ENCODE measurements at regions not wholly inside any gene's neighbourhood (a gene's known extent, or its start where the extent isn't known, plus 50 kb on each side); places are given as distances from the start of the nearest gene placed in this dataset.

DNA sequence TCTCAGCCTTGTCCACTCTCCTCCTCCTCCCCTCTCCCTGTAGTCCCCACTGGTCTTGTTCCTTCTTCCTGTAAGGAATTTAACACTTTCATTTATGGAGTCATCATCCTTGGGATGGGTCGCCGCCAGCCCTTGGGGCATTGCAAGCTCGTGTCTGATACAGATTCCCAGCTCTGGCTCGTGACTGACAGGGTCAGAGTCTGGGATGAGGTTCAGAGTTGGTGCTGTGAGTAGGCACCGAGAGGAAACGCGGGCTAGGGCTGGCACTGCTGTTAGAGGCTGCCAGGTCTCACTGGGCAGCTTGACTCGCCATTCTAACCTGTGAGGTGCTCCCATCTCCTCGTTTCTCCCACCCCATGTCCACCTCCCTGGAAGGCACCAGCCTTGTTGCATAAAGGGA lies 407.0 kb downstream of the SOX9 start:
- H3K27ac ChIP-seq (ENCODE audit: low read depth in 1 of 2, low read length in 1 of 2): no peak overlapping the region
- H3K27me3 ChIP-seq (ENCODE audit: control insufficient read depth in 3 of 3, insufficient read depth in 3 of 3, low read length in 2 of 3): no peaks in the 10 kb centered on the region
- H3K36me3 ChIP-seq (ENCODE audit: control insufficient read depth in 4 of 4, insufficient read depth in 4 of 4, low read length in 4 of 4): no peaks in the 10 kb centered on the region
- TF ChIP-seq, protein P1, sequence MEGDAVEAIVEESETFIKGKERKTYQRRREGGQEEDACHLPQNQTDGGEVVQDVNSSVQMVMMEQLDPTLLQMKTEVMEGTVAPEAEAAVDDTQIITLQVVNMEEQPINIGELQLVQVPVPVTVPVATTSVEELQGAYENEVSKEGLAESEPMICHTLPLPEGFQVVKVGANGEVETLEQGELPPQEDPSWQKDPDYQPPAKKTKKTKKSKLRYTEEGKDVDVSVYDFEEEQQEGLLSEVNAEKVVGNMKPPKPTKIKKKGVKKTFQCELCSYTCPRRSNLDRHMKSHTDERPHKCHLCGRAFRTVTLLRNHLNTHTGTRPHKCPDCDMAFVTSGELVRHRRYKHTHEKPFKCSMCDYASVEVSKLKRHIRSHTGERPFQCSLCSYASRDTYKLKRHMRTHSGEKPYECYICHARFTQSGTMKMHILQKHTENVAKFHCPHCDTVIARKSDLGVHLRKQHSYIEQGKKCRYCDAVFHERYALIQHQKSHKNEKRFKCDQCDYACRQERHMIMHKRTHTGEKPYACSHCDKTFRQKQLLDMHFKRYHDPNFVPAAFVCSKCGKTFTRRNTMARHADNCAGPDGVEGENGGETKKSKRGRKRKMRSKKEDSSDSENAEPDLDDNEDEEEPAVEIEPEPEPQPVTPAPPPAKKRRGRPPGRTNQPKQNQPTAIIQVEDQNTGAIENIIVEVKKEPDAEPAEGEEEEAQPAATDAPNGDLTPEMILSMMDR (IDR thresholded peaks at IDR 0.05; ENCODE audit: control extremely low read depth, extremely low read depth): no peak
- 85 to 87% methylated on average over 9 of the region's 9 CpGs for WGBS, 2 donors
- no peak for DNase-seq
- no peaks in the 10 kb centered on the region for H3K9me3 ChIP-seq (ENCODE audit: control insufficient read depth in 4 of 4, insufficient read depth in 3 of 4, low read length in 3 of 4)
- ATAC-seq (ENCODE audit: insufficient read depth, low FRiP score): no peak
- H3K9ac ChIP-seq (ENCODE audit: insufficient read depth in 1 of 2, low read length in 2 of 2): no peak overlapping the region
- no peak overlapping the region for H3K4me3 ChIP-seq
- peaks cover 0 to 5% (median 0%) of the 10 kb centered on the region in 5 donors for H3K4me1 ChIP-seq (ENCODE audit: control insufficient read depth in 5 of 5, insufficient read depth in 5 of 5, low read length in 5 of 5)

DNA sequence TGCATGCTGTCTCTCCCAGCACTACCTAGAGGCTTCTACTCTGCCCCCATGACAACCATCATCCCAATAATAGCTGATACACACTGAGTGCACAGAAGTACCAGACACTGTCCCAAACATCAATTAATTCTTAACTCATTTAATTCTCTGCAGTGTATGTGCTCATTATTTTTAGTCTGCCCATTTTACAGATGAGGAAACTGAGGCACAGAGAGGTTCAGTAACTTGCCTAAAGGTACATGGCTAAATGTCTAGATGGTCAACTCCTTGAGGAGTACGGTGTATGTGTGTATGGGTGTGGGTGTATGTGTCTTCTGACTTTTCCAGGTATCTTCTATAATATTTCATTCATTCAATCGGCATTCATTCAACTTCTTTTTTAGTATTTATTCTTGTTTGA lies 407.9 kb downstream of the SOX9 start:
- no peak overlapping the region for H3K27ac ChIP-seq (ENCODE audit: low read depth in 1 of 2, low read length in 1 of 2)
- TF ChIP-seq, protein P1 (IDR thresholded peaks at IDR 0.05; ENCODE audit: control extremely low read depth, extremely low read depth): no peak
- no peaks in the 10 kb centered on the region for H3K27me3 ChIP-seq (ENCODE audit: control insufficient read depth in 3 of 3, insufficient read depth in 3 of 3, low read length in 2 of 3)
- H3K36me3 ChIP-seq (ENCODE audit: control insufficient read depth in 4 of 4, insufficient read depth in 4 of 4, low read length in 4 of 4): no peaks in the 10 kb centered on the region
- H3K4me3 ChIP-seq: no peak overlapping the region
- no peak overlapping the region for H3K9ac ChIP-seq (ENCODE audit: insufficient read depth in 1 of 2, low read length in 2 of 2)
- peaks cover 0 to 5% (median 0%) of the 10 kb centered on the region in 5 donors for H3K4me1 ChIP-seq (ENCODE audit: control insufficient read depth in 5 of 5, insufficient read depth in 5 of 5, low read length in 5 of 5)
- ATAC-seq (ENCODE audit: insufficient read depth, low FRiP score) (no peak), DNase-seq (no peak)
- no peaks in the 10 kb centered on the region for H3K9me3 ChIP-seq (ENCODE audit: control insufficient read depth in 4 of 4, insufficient read depth in 3 of 4, low read length in 3 of 4)
- WGBS, 2 donors: 95 to 96% methylated on average over 2 of the region's 2 CpGs

DNA sequence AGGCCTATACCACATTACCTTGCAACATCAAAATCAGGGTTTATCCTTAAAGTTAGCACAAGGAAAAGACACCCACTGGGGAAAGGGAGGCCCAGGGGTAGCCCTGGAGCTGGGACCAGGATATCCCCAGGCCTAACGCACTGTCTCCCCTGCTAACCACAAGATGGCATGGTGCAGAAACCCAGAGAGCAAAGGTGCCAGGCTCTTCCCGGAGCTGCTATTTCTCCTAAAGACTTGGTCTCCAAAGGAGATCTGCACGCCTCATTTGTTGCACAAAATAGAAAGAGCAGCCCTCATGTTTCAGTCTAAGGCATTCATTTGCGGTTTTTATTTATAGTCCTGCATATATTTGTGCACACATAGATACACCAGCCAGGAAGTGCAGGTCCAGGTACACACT lies 408.6 kb downstream of the SOX9 start:
- H3K36me3 ChIP-seq (ENCODE audit: control insufficient read depth in 4 of 4, insufficient read depth in 4 of 4, low read length in 4 of 4): no peaks in the 10 kb centered on the region
- no peak overlapping the region for H3K9ac ChIP-seq (ENCODE audit: insufficient read depth in 1 of 2, low read length in 2 of 2)
- no peak overlapping the region for H3K4me3 ChIP-seq
- H3K27ac ChIP-seq (ENCODE audit: low read depth in 1 of 2, low read length in 1 of 2): no peak overlapping the region
- DNase-seq: no peak
- no peaks in the 10 kb centered on the region for H3K27me3 ChIP-seq (ENCODE audit: control insufficient read depth in 3 of 3, insufficient read depth in 3 of 3, low read length in 2 of 3)
- H3K4me1 ChIP-seq (ENCODE audit: control insufficient read depth in 5 of 5, insufficient read depth in 5 of 5, low read length in 5 of 5): peaks cover 0 to 5% (median 0%) of the 10 kb centered on the region in 5 donors
- peaks cover 0 to 4% (median 1%) of the 10 kb centered on the region in 4 donors for H3K9me3 ChIP-seq (ENCODE audit: control insufficient read depth in 4 of 4, insufficient read depth in 3 of 4, low read length in 3 of 4)
- TF ChIP-seq, protein P1 (IDR thresholded peaks at IDR 0.05; ENCODE audit: control extremely low read depth, extremely low read depth): no peak
- no peak for ATAC-seq (ENCODE audit: insufficient read depth, low FRiP score)
- WGBS, 2 donors: 81 to 83% methylated on average over 4 of the region's 4 CpGs

DNA sequence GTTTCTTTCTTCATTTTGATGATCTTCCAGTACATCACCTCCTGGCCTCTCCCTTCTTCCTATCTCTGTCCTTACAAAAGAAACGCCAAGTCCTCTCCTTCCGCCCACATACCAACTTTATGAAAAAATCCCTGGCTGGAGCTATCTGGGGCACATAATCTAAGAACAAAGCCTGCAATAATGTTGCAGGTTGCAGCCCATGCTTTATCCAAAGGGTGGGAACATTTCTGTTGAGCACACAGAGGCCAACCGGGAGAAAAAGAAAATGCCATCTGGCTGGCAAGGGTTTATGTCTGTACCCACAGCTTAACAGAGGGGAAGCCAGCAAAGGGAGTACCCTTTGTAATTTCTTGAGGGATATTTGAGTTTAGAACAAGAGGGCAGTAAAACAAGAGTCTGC lies 409.6 kb downstream of the SOX9 start:
- Histone ChIP-seq H3K27ac (ENCODE audit: low read depth in 1 of 2, low read length in 1 of 2) (no peak overlapping the region), H3K9ac (ENCODE audit: insufficient read depth in 1 of 2, low read length in 2 of 2) (no peak overlapping the region)
- ATAC-seq (ENCODE audit: insufficient read depth, low FRiP score): no peak

More for the DNA sequence above, 409.6 kb downstream of the SOX9 start:
- no peaks in the 10 kb centered on the region for H3K36me3 ChIP-seq (ENCODE audit: control insufficient read depth in 4 of 4, insufficient read depth in 4 of 4, low read length in 4 of 4)
- H3K4me3 ChIP-seq: no peak overlapping the region
- H3K9me3 ChIP-seq (ENCODE audit: control insufficient read depth in 4 of 4, insufficient read depth in 3 of 4, low read length in 3 of 4): peaks cover 0 to 4% (median 1%) of the 10 kb centered on the region in 4 donors
- H3K4me1 ChIP-seq (ENCODE audit: control insufficient read depth in 5 of 5, insufficient read depth in 5 of 5, low read length in 5 of 5): no peaks in the 10 kb centered on the region
- WGBS, 2 donors: 86 to 95% methylated on average over 3 of the region's 3 CpGs
- DNase-seq: no peak
- H3K27me3 ChIP-seq (ENCODE audit: control insufficient read depth in 3 of 3, insufficient read depth in 3 of 3, low read length in 2 of 3): no peaks in the 10 kb centered on the region
- TF ChIP-seq, protein P1 (IDR thresholded peaks at IDR 0.05; ENCODE audit: control extremely low read depth, extremely low read depth): no peak
